ENCODE measurements at regions not wholly inside any gene's neighbourhood (a gene's known extent, or its start where the extent isn't known, plus 50 kb on each side); places are given as distances from the start of the nearest gene placed in this dataset.

DNA sequence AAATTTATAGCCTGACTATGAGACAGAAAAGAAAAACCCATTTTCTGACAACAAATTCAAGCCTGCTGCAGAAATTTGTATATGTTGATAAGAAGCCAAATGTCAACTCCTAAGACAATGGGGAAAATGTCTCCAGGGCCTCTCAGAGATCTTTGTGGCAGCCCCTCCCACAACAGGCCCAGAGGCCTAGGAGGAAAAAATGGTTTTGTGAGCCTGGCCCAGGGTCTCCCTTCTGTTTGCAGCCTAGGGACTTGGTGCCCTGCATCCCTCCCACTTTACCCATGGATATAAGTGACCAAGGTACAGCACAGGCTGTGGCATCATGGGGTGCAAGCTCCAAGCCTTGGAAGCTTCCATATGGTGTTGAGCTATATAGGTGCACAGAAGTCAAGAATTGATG is 740.2 kb downstream of the SEMA5A start:
- DNase-seq (ENCODE audit: low spot score): no peak

DNA sequence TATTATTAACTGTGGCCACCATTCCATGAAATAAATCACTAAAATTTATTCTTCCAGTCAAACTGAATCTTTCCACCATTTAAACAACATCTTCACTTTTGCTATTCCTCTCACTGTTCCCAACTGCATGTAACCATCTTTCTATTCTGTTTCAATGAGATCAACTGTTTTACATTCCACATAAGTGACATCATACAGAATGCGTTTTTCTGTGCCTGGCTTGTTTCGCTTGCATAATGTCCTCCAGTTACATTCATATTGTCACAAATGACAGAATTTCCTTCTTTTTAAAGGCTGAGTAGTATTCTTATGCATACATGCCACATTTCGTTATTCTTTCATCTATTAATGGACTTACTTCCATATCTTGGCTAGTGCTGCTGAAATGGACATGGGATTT is 738.2 kb downstream of the SEMA5A start:
- no peak for DNase-seq (ENCODE audit: low spot score)

DNA sequence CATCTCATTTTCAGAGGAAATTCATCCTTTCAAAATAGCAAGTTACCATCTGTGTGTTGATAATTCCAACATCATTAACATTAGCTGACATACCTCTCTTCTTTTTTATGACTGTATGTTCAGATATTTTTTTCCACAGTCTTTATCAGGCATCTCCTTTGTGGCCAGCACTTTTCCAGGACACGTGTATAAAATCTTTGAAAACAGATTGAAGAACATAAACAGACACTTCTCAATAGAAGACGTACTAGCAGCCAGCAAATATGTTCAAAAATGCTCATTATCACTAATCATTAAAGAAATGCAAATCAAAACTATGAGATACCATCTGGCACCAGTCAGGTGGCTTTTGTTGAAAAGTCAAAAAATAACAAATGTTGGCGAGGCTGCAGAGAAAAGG is 734.3 kb downstream of the SEMA5A start:
- DNase-seq (ENCODE audit: low spot score): no peak

DNA sequence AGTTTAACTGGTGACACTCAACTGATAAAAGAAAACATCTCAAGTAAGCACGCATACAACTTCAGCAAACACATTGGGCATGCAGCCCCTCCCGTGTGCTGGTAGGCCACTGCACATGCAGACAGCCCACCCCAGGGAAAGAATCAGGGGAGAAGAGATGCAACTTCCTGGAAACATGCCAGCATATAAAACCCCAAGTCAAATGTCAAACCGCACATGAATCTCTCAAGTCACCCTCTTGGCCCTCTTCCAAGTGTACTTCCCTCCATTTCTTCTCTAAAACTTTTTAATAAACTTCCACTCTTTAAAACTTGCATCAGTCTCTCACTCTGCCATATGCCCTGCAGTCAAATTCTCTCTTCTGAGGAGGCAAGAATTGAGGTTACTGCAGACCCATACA is 732.7 kb downstream of the SEMA5A start:
- no peak for DNase-seq (ENCODE audit: low spot score)

DNA sequence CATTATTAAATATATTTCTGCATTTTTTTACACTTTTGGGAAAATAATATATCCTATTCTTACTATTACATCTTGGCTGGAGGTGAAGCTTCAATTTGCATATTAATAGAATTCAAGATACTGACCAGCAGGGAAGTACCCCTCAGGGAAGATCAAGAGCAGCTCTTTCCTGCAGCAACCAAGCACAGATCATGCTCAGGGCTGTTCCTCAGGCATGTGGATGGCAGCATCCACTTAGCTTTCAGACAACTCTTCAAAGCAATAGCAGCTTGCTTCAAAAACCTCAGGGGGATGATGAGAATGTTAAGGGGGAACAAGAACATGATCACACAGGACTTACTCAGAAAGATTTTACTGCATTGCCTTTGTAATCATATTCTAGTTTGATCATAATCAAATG is 731.8 kb downstream of the SEMA5A start:
- DNase-seq (ENCODE audit: low spot score): no peak

DNA sequence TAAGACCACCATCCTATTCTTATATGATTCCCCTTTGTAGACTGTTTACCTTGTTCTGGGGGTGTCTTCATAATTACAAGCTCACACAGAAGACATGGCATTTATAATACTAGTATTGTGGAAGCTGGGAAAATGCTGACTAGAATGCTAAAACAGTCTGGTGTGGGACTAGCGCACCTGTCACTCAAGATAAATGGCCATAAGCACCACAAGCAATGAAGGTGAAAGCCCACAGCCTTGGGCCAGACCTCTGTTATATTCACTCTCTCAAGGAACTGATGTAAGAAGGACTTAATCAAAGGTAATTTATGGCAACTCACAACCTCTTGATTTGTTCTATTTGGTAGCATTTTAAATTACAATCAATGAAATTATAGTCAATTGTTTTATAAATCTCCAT is 721.5 kb downstream of the SEMA5A start:
- no peak for DNase-seq (ENCODE audit: low spot score)

DNA sequence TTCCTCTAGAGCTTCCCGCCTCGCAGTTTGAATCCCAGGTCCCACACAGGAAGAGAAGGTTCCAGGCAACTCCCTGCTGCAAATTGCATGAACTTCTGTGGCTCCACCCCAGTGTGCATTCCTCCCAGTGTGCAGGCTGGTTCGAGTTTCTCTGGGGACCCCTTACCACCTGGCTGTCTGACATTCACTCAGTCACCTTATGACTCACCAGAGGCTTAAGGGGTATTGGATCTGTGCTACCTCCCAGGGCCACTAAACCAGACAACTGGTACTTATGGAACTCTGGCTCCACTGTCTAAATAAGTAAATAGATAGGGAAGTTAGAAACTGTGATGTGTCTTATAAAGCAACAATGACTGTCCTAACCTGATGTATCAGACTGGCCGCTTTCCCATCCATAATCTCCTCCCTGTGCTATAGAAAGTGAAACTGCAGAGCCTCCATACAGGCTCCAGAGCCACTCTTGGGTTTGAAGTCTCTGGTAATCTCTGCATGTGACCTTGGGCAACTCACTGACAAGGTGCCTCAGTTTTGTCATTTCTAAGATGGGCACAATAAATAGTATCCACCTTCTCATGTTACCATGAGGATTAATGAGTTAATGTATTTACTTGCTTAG is 720.6 kb downstream of the SEMA5A start:
- no peak for DNase-seq (ENCODE audit: low spot score)

DNA sequence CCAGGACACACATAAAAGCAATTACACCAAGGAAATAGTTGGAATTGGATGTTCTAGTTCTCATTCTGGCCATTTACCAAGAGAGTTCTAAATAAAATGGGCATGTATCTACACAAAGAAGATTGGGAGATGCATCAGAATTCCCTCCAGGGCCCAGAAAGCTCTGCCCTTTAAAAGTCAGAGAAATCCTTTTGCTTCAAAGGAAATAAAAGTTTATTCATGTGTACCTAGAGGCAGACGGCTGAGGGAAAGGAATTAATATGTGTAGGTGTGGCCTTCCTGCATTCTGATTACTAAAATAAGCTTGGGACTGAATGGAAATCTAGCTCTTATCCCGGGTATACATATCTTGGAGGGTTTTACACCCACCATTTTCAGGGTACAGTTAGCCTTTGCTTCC is 719.4 kb downstream of the SEMA5A start:
- DNase-seq (ENCODE audit: low spot score): no peak

DNA sequence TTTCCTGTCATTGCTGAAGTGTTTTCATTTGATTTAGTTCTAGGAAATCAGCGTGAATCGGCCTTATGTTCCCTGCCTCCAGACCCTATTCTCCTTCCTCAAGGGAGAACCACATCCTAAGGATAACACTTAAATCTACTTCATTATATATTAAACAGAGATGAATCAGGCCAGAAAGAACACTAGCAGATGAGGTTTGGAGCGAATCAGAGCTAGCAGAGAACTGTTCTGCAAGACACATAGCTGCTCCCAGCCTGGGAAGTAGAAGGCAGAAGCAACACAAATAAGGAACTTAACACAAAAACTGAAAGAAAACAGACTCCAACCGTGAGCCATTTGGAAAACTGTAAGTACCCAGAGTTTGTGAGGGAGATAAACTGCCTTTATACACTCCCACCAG is 718.2 kb downstream of the SEMA5A start:
- no peak for DNase-seq (ENCODE audit: low spot score)

DNA sequence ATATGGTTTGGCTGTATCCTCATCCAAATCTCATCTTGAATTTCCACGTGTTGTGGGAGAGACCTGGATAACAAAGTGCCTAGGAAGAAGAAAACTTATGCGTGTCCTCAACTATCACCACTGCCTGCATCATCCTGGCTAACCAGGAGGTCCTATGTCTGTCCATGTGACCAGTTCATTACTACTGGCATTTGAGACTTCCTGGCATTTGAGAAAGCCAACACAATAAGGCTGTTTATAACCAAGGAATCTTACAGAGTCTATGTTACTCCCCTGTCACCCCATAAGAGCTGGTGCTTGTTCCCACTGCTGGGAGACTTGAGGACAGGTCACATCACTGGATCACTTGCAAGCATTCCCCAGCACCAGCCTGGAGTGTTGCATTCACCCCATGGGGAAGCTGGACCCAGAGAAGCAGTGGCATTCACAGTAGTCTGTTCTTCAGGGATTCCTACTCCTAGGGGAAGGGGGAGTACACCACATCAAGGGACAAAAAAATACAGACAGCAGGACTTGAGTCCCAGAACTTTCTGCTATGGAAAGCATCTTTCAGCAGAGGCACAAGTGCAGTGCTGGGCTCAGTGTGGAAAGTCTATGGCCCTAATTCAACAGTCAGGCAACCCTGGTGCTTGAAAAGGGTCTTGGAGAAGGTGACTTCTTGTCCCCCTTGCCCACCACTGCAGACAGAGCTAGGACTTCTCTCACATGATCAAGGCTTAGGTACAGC is 717.1 kb downstream of the SEMA5A start:
- DNase-seq (ENCODE audit: low spot score): no peak

DNA sequence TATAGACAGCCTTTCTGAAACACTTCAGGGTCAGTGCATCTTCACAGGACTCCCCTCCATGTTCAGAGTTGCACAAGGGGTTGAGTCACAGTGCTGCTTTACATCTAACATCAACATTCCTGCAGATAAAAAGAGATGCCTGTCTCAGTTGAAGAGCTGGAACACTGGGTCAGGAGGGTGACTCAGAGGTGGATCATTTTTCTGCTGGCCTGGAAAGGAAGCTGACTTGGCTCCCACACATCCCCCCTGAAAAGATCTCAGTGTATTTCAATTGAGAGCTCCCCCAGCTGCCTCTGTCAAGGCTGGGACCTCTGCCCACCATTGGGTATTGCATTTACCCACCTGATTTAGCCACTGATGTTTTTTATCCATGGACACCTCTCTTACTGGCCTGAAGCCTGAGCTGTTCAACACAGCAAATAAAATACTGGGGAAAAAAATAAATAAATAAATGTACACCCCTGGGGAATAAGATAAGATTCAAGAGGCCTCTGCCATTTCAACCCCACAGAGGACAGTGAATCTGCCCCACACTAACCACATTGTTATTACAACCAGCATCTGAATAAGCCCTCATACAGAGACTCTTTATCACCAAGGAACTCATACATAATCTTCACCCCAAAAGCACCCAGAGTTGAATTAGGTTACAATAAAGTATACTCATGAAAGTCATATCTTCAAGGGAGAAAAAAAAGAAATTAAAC is 716.4 kb downstream of the SEMA5A start:
- no peak for DNase-seq (ENCODE audit: low spot score)

DNA sequence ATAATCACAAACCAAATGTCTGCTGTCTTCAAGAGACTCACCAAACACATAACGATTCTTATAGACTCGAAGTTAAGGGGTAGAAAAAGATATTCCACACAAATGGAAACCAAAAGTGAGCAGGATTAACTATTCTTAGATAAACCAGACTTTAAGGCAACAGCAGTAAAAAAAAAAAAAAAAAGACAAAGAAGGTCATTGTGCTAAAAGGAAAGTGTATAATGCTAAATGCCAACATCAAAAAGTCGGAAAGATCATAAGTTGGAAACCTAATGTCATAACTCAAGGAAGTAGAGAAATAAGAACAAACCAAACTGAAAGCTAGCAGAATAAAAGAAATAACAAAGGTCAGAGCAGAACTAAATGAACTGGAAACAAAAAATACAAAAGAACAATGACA is 714.6 kb downstream of the SEMA5A start:
- no peak for DNase-seq (ENCODE audit: low spot score)

DNA sequence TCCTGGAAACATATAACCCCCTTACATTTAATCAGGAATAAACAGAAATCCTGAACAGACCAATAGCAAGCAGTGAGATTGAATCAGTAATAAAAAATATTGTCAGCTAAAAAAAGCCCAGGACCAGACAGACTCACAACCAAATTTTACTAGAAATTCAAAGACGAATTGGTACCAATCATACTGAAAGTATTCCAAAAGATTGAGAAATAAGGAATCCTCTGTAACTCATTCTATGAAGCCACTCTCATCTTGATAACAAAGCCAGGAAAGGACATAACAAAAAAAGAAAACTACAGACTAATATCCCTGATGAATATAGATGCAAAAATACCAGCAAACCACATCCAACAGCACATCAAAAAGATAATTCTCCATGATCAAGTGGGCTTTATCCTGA is 714.0 kb downstream of the SEMA5A start:
- no peak for DNase-seq (ENCODE audit: low spot score)

DNA sequence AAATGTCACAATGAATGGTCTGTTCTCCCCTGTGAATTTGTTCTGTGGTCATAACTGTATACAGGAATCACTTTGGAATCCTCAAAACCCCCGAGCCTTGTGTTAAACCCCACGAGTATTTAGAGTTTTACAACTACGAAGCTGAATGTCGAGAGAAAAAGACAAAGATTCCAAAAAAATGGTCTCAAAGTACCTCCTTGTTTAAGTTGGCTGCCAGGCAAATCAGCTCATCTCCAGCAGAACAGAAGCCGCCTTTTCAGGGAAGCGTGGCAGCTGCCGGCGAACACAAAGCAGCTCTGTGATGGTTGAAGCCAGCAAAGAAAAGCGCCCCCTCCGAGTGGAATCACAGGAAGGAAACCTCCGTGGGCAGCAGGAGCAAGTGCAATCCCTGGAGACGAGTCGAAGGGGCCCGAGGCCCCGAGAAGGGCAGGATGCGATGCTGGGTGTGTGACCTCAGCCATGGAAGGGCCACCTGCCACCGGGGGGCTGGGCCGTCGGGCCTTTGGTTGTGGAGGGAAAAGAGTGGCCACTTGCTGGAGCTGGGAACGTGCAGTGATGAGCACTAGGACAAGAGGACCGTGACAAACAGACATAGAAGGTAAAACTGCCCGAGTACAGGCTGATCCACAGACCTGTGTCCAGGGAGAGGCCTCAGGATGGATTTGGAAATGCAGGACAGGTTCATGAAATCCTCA is 706.4 kb downstream of the SEMA5A start:
- DNase-seq (ENCODE audit: low spot score): no peak

DNA sequence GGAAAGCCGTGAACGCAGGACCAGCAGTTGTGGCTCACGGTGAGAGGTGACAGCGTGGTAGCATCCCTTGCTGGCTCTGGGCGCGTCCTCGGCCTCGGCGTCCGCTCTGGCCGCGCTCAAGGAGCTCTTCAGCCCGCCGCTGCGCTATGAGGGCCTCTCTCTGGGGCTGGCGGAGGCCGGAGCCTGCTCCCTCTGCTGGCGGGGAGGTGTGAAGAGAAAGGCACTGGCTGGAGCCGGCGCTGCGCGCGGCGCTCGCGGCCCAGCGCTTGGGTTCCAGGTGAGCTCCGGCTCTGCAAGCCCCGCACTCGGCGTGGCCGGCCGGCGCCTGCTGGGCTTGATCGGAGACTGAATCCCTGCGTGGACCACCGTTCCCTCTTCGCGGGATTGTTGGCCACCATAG is 705.6 kb downstream of the SEMA5A start:
- DNase-seq (ENCODE audit: low spot score): no peak

DNA sequence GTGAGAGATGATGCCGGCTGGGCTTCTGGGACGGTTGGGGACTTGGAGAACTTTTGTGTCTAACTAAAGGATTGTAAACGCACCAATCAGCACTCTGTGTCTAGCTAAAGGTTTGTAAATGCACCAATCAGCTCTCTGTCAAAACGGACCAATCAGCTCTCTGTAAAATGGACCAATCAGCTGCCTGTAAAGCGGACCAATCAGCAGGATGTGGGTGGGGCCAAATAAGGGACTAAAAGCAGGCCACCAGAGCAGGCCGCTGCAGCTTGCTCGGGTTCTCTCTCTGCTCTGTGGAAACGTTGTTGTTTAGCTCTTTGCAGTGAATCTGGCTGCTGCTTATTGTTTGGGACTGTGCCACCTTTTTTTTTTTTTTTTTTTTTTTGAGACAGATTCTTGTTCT is 705.1 kb downstream of the SEMA5A start:
- DNase-seq (ENCODE audit: low spot score): peak; percentile 5

DNA sequence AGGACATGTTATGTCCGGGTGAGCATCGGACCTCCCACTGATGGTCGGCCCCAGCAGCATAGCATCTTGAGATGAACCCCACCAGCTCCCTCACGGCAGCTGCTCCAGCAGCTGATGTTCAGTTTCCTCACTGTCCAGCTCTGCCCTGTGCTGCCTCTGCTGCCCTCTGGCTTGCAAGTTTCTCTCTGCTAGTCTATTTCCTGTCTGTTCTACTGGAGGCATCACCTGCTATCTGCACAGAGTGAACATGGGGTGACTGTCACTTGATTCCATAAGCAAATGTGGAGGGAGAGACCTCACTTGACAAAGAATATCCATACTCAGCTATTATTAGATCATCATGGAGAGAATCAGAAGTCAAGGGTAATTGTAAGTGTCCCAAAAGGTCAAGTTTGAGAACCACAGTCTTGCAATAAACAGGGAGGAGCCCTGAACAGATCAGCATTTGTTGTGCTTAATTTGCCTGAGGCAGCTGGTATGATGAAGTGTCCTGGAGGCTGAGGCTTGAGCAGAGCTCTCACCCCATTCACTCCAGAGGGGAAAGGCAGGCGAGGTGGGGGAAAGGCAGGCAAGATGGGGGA is 702.8 kb downstream of the SEMA5A start:
- no peak for DNase-seq (ENCODE audit: low spot score)

DNA sequence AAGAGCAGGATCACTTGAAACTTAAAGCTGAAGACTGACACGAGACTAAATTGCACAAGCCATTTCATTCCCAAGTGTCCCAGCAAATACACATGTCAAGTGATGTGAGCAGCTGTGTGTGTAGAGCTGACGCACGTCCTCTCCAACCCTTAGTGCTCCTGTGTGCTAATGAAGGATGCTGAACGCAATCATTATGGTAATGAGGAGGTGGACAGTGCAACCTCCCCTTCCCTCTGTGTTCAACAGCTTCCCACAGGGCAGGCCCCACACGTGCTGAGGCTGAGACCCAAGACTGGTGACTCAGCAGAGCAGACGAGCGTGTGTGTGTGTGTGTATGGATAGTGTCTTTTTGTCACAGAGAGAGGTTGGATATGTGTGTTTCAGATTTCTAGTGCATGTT is 702.1 kb downstream of the SEMA5A start:
- no peak for DNase-seq (ENCODE audit: low spot score)

DNA sequence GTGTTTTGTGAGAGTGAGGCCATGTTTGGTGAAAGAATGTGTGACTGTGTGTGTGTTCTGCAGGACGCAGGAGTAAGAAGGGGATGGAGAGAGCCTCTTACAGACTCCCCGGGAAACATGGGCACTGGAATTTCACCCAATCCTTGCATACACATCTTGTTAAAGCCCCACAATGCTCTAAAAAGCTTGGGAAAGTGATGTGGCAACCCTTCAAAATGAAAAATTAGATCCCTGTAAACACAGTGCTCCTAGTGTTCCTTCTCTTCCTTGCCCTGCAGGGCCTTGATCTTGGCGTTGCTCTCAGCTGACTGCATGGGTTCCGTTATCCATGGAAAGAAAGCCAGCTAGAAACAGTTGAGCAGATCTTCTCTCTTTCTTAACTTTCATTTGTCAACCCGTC is 701.7 kb downstream of the SEMA5A start:
- DNase-seq (ENCODE audit: low spot score): no peak

DNA sequence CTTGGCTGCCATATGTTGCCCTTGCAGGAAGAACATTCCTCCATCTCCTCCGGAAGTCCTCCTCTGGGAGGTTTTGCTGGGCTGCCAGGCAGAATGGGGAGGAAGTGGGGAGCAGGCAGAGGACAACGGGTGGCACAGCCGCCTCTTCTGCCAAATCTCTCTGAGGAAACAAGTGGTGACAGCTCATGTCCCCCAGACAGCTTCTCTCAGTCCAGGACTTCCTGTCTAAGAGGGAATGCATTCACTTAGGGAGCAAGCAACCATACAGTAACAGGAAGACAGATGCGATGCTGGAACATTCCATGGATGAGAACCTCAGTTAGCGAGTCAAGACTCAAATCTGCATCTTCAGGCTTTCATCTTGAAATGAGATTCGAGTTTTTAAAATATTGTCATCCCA is 701.0 kb downstream of the SEMA5A start:
- DNase-seq (ENCODE audit: low spot score): no peak

DNA sequence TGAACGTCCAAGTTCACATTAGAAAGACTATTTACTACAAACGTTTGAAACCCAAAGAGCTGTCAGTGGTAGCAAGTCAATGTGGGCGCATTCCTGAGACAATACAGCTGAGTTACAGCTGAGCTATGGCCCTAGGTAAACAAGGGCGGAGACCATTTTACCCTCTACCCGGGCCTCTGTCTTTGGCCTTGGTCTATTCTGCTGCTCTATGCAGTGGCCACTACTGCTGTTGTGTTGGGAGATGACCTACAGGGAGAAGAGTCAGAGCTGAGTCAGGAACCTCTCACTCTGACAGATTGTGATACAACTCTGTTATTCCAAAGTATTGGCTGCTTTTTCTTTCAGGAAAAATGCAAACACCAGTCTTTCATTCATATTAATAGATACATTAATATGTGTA is 700.6 kb downstream of the SEMA5A start:
- DNase-seq (ENCODE audit: low spot score): no peak

DNA sequence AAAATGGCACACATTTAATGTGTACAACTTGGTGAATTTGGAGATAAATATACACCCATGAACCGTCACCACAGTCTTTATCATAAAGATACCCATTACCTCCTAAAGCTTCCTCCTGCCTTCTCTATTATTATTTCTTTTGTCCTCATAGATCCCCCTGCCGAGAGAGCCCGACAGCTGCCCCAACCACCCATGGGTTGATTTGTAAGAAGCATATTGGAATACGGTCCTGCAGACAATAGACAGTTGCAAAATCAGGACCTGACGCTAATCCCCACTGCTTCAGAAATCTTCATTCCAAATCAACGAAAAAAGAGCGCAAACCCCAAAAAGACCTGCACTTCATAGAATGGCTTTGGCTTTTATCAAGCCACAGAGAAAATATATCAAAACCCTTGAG is 697.5 kb downstream of the SEMA5A start:
- no peak for DNase-seq (ENCODE audit: low spot score)
